SKM-1 treated with dmso at 0.1 percent for 144 hours (cell line): ENCODE measurements at regions not wholly inside any gene's neighbourhood (a gene's known extent, or its start where the extent isn't known, plus 50 kb on each side); places are given as distances from the start of the nearest gene placed in this dataset.

Source experiments
- DNase-seq: peaks from one replicate; lab custom pipeline; 2025; ENCODE audit not compliant: unreplicated experiment; lab: John Stamatoyannopoulos, UW

DNA sequence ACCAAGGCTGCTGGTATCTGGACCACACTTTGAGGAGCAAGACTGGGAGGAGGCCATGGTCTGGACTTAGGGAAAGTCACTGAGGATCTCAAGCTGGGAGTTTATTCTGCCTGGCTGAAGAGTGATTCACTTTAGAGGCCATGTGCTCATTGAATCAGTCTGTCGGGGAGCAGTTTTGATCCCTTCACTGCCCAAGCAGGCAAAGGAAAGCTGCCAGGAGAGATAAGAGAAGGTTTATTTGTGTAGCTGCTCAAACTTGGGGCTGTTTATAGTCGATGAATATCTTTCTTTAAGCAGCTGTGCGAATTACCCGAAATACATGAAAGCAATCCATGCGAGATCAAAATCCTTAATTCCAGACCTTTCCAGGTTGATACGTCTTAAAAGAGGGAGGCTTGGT is 544.4 kb upstream of the EEF2KMT start:
- DNase-seq: no peak

DNA sequence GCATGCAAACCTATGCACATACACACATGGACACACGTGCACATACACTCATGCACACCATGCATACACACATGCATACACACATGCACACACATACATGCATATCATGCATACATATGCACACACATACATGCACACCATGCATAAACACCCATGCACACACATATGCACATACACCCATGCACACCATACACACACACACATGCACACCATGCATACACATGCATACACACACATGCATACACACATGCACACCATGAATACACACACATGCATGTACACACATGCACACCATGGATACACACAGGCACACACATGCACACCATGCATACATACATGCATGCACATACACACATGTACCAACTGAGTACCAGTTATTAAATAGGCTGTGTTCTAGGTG is 543.3 kb upstream of the EEF2KMT start:
- no peak for DNase-seq

DNA sequence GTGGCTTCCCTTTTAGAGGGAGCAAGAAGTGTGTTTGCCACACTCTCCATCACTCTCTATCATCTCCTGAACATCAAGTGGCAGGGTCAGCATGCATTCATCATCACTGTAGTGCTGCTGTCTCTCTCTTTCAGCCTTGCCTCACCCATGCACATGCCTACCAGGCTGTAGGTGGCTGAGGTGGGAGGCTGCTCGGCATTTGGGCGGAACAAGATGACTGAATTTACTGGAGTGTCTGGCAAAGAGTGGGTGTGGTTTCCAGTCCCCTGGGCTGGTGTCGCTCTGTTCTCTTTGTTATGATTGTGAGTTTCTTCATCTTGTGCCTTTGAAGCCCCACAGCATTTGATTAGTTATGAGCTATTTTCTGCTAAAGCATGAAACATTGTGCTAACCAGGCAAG is 541.9 kb upstream of the EEF2KMT start:
- DNase-seq: no peak

DNA sequence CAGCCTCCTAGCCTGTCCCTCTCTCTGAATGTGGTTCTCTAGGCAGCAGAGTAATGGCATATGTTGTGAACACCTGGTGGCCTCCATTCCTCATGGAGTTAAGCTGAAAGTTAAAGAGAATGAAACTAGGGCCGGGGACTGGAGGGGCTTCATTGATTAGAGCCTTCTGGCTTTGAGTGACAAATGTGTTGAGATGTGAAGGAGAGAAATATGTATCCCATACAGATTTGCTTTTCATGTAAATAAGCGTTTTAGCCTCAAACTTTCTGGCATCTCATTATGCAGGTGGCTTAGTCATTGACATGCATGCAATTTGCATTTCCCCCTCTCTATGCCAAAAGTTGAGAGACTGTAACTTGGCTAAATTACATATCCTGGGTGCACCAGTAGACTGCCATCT is 537.7 kb upstream of the EEF2KMT start:
- DNase-seq: no peak

DNA sequence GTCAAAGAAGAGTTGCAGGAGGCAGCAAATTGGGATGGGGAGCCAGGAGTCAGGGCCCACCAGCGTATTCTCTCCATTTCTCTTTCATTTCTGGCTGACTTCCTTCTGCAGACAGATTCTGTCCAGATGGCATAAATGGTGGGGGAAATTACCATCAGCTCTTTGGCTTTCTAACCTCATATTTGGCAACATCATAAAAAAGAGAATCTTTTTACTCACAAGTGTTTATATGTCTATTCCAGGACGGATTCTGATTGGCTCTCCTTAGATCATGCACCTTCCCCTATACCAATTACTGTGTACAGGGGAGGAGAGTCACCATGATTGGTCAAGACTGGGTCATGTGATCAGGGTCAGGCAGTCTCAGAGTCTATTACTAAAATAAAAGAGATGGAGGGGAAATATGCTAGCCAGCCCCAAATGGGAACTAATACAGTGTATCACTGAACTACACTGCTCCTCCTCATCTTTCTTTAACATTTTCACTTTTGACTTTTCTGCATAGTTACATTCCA is 537.1 kb upstream of the EEF2KMT start:
- no peak for DNase-seq

DNA sequence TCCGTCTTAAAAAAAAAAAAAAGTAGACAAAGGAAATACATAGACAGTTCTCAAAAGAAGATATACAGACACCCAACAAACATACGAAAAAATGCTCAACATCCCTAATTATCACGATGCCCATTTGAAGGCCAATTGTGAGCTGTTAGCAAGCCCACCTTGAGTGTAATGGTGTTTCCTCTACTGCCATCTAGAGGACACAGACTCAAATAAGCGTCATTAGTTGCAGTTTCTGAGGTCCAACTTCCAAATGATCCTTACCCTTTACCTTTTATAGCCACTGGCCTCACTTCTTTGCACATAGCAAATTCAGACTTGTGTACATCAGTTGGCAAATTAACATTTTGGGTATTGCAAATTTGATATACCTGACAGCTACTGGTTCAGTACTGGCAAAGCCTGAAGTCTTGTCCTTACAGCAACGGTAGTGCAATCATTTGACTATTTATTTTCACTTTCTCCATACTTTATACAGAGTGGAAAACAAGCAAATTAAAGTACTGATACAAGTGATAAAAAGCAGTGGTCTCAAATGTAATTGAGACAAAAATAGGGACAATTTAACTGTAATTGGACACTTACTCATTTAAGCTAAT is 536.3 kb upstream of the EEF2KMT start:
- no peak for DNase-seq

DNA sequence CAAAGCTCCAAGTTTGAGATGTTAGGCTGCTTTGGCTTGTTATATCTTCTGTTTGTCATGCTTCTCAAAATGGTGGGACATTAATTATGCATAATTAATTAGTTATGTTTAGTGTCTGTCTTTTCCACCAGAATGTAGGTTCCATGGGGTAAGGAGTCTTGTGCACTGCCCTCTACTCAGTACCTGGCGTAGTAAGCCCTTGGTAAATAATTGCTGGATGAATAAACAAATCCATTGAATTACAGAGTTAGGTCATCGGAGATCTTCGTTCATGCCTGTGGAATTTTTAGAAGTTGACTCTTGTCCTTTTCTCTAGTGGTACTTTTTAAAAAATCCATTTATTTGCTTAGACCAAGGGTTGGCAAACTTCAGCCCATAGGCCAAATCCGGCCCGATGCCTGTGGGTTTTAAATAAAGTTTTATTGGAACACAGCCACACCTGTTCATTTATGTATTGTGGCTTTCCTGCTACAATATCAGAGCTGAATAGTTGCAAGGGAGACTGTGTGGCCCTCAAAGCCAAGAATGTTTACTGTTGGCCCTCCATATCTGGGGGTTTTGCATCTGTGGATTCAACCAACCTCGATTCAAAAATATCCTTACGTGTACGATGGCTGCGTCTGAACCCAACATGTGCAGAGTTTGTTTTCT is 524.8 kb upstream of the EEF2KMT start:
- no peak for DNase-seq

DNA sequence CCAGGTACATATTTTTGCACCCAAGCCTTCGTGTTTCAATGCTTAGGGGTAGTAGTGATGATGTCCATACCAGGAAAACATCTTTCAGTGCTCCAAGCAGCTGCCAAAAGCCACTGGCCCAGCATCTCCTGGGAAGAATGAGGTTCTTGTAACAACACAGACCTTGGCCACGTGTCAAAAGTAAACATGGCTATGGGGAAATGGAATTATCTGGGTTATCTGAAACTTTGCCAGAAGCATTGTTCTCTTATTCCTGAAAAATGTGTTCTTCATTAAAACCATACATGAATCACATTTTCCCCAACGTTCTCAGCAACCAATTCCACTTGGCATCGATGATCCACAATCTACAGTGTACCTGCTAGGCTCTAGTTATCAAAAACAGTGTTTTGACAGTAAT is 524.2 kb upstream of the EEF2KMT start:
- no peak for DNase-seq

DNA sequence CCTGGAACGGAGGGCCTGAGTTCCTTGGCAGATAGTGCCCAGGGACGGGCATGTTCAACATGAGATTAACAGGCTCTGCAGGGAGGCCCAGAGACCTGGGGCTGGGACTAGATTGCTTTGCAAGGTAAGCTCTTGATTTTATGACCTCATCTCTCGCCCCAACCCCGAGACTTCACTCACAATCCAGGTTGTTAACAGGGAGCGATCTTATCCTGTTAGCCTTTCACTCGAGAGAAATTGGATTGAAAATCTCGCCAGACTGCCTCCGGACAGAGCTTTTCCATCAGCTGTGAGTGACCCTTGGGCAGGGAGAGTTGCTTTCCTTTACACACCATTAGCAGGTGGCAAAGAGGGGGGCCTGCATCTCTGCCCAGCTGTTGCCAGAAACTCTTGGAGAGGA is 521.7 kb upstream of the EEF2KMT start:
- no peak for DNase-seq

DNA sequence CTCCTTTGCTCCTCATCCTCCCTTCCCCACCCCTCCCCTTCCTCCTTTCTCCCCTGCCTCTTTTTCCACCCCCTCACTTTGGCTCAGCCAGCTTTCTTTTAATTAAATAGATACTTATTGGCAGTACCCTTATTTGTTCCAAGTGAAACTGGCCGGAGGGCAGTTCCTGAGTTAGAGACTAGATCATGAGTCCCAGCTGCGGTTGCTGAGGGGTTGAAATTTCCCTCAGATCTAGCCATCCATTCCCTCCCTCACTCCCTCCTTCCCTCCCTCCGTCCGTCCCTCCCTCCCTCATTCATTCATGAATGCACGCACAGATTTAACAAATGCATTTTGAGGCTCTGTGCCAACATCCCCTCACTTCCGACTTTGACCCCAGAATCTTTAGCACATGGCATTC is 519.2 kb upstream of the EEF2KMT start:
- DNase-seq: no peak

DNA sequence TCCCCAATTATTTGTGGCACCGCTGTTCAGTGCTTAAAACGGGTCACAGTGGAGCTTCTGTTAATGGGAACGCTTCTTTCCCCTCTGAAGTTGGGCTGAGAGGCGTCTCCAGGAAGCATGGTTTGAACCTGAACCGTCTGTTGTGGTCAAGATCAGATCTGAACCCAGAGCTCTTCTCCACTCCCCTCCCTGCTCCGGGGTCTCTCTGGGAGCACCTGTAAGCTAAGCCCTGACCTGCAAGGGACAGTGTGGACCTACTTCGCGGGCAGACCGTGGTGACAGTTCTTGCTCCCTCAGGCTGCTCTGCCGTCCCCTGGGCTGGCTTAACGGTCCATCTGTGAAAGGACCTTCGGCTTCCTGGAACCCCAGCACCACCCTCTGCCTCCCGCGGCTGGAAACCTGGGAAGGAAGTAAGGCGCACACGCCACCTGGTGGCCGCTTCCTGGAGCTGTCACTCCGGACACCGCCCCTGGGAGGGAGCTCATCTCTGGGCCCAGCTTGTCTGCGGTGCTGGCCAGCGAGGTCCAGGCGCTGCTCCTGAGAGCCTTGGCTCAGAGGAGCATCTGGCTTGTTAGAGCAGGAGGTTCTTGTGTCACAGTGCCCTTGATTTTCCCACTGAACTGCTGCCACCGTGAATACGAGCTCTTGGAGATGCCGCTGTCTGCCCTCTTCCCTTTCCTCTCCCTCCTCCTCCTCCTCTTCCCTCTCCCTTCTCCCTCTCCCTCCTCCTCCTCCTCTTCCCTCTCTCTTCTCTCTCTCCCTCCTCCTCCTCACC is 518.5 kb upstream of the EEF2KMT start:
- peak; percentile 40 for DNase-seq

DNA sequence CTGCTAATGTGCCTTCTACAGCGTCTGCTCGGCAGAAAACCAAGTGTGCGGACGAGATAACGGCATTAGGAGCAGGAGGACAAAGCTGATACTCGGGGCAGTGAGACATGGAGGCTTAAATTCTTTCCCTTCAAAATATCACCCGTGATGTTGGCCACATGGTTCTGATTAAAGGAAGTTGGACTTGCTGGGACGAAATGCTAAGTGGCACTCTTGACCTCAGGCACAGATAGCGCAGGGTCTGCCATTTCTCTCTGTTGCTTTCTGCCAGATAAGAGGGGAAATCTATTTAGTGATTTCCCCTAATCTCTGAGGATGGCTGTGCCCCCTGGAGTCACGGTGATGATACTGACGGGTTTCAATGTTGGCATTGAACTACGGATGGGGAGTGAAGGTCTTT is 509.6 kb upstream of the EEF2KMT start:
- DNase-seq: no peak

DNA sequence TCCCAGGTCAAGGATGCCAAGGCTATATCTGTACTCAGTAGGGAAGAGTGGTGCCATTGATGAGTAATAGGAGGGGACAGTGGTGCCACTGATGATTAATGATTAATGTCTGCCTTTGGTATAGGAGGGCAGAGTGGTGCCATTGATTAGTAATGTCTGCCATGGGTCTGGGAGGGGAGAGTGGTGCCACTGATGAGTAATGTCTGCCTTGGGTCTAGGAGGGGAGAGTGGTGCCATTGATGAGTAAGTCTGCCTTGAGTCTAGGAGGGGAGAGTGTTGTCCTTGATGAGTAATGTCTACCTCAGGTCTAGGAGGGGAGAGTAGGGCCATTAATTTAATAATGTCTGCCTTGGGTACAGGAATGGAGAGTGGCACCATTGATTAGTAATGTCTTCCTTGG is 507.8 kb upstream of the EEF2KMT start:
- no peak for DNase-seq

DNA sequence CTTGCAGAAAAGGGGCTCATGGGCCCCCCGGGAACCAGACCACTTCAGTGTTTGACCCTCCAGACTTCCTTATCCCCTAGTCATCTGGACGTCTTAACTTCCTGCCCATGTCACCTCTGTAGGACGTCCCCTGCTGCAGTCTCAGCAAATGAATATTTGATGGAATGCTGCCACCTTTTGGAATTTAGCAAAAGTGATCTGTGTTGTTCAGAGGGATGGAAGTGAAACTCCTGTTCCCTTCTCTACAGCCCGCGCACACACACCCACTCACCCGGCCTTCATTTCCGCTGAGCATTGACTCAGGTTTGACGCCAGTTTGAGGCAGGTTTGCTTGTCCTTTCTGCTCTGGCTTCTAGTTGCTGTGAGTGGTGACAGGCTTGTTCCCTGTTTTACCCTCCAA is 507.2 kb upstream of the EEF2KMT start:
- DNase-seq: no peak

DNA sequence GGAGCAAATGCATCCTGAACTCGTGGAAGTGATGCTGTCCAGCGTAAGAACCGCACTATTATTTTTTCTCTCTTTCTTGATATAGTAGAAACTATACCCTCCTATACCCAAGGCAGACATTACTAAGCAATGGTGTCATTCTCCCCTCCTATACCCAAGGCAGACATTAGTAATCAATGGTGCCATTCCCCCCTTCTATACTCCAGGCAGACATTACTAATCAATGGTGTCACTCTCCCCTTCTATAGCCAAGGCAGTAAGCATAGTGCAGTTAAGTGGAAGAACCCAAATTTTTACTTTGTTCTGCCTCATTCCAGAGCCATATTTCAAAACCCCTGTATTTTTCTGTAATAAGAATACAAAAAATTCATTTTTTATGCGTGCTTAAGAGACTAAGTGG is 506.2 kb upstream of the EEF2KMT start:
- DNase-seq: no peak

DNA sequence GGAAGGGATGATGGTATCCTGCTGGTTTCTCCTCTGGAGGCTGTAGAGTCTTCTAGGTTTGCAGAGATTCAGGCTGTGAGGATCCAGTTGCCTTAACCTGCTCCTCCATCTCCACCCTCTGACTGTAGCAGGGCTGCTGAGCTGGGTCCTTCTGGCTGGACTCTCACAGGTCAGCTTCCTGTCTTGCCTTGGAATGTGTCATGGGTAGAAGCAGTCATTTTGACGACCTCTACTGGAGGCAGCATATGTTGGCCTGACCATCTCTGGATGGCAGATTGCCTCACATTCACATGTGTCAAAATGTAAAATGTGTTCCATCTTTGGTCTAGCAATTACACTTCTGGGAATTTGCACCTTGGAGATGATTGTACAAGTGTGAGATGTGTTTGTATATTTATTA is 504.4 kb upstream of the EEF2KMT start:
- DNase-seq: no peak

DNA sequence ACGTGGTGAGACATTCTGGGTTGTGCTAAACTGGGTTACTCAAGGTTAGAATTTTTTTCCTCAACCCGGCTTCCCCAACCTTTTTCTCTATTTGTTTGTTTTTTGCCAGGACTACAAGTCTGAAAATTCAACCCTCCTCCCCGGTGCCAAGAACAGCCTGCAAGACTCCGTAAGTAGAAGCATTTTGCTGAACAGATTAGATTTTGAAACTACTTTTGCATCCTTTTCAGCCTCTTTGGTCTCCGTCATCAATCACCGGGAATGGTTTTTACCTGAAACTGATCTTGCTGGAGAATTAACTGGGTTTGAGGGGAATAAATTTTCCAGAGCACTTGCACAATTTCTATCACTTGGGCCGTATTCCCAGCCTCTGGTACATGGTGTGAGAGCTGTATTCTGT is 501.2 kb upstream of the EEF2KMT start:
- DNase-seq: no peak

DNA sequence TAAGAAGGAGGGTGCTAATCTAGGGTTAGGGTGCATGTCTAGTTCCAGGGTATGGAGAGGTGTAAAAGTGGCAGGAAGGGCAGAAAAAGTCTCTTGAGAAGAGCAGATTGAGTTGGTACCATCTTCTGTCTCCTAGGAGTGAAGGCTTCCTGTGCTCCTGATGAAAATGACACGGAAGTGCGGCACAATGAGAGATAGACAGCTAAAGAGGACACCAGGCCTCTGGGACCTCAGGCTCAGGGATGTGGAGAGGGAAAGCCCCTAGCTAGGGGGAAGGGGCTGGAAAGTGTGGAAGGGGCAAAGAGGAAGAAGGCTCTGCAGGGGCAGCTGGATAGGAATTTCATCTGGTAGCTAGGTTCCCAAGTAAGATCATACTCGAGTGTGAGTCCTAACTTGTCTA is 498.3 kb upstream of the EEF2KMT start:
- DNase-seq: no peak

DNA sequence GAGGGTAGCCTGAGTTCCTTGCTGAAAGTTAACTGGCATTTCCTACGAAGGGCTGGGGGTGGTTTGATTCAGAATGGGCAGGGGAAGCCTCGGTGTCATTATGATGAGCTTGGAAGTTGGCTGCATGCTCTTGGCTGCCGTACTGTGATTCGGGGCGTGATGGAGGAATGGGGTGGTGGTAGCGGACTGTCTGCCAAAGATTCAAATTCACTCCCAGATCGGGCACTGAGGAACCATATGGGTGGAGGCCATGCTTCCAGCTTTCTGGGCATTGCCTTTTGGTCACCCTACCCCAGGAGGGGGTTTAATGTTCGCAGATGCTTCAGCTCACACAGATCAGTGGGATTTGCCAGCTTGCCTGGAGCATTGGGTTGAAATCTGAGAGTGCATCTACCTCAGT is 492.8 kb upstream of the EEF2KMT start:
- DNase-seq: no peak

DNA sequence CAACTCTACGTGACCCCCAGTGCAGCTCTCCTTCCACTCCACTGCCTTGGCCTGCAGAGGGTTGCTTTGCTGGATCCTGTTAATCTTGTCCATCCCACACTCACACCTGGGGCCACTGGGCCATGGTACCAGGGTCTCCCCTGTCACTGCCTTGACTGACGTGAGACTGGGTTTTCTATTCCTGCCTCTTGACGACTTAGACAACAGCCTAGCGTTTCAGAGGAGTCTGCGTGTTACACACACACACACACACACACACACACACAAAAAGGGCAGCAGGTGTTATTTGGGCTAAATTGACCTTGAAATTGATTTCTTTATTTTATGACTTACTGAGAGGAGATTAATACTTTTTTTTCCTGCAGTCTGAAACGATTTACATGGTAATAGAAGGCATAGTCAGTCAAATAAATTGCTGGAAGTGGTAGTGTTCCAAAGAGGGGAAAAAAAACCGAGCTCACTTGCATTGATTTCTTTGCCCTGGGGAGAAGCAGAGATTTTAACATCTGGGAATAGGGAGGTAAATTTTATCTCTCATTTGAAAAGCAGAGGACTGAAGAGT is 492.3 kb upstream of the EEF2KMT start:
- no peak for DNase-seq

DNA sequence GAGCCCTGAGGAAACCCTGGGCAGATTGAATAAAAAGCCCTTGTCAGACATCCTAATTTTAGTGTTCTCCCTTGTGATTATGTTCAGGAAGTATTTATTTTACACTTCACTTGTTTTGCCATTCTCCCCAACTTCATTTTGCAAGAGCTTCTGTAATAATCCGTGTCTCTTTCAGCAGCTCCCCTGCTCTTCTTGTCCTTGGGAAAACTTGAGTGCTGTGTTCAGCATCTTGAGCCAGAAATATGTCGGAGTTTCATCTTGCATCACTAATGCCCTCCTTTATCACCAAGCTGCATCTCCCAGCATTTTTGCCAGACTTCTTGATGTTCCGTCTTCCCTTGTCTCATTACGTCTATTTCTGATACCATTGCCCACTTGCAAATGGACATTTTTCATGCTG is 486.5 kb upstream of the EEF2KMT start:
- DNase-seq: no peak

DNA sequence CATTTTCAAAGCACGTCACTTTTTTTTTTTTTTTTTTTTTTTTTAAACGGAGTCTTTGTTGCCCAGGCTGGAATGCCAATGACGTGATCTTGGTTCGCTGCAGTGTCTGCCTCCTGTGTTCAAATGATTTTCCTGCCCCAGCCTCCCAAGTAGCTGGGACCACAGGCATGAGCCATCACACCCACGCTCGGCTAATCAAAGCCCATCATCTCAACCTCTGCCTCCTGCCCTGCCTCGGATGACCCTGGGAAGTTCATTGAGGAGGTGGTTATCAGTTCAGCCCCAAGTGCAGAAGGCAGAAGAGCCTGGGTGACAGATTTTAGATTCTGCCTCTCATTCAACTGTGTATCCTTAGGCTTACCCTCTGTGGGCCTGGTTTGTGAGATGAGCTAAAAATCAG is 484.9 kb upstream of the EEF2KMT start:
- DNase-seq: no peak
